Right atrium auricular region (tissue), 2 donors: ENCODE measurements at regions not wholly inside any gene's neighbourhood (a gene's known extent, or its start where the extent isn't known, plus 50 kb on each side); places are given as distances from the start of the nearest gene placed in this dataset.

ENCODE experiments used
- DNase-seq: peaks from one replicate; pipeline ENCODE4 v3.0.0-alpha.2; 2019; ENCODE audit warnings: low spot score
- H3K27ac ChIP-seq, 2 donors: fragments of 200-600 bp; sonication (generic); 1 replicate in 1 of 2; 2 replicates in 1 of 2; pipeline ENCODE4 v1.5.1; 2016 to 2019
- H3K27me3 ChIP-seq, 2 donors: fragments of 200-600 bp; sonication (generic); one replicate each; pipeline versions ENCODE4 v1.5.1 to v1.6.0; 2017 to 2019
- H3K36me3 ChIP-seq: fragments of 200-600 bp; sonication (generic); one replicate; pipeline ENCODE4 v1.5.1; 2016
- H3K4me1 ChIP-seq, 2 donors: fragments of 200-600 bp; sonication (generic); one replicate each; pipeline versions ENCODE4 v1.5.1 to v1.6.0; 2017 to 2019
- H3K4me3 ChIP-seq, 2 donors: fragments of 200-600 bp; sonication (generic); 1 replicate in 1 of 2; 2 replicates in 1 of 2; pipeline ENCODE4 v1.5.1; 2017 to 2019; ENCODE audit warnings: mild to moderate bottlenecking in 1 of 2, moderate library complexity in 1 of 2
- H3K9me3 ChIP-seq, 2 donors: fragments of 200-600 bp; sonication (generic); one replicate each; pipeline ENCODE4 v1.5.1; 2019
- TF ChIP-seq, protein P1 (sequence below), 2 donors: fragments of 200-600 bp; sonication (generic); IDR thresholded peaks; one replicate each; pipeline ENCODE4 v1.5.1; 2019; ENCODE audit warnings: antibody characterized with exemption in 2 of 2

DNA sequence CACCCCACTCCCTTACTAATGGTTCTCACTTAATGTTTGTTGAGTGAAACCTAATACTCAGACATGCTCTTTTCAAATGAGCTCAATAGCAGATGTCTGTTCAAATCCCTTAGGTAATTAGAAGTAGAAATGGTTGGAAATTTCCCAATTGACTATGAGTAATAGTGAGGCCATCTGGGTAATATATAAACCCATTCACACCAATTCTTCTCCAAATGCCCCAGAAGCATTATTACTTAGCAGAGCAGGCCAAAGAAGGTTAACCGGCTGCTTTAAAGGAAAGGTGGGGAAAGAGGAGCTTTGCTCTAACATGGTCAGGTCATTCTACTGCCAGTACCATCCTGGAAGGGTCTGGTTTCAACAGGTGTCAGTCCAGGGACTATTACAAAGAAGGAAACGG lies 119.5 kb upstream of the MTAP start:
- TF ChIP-seq, protein P1, sequence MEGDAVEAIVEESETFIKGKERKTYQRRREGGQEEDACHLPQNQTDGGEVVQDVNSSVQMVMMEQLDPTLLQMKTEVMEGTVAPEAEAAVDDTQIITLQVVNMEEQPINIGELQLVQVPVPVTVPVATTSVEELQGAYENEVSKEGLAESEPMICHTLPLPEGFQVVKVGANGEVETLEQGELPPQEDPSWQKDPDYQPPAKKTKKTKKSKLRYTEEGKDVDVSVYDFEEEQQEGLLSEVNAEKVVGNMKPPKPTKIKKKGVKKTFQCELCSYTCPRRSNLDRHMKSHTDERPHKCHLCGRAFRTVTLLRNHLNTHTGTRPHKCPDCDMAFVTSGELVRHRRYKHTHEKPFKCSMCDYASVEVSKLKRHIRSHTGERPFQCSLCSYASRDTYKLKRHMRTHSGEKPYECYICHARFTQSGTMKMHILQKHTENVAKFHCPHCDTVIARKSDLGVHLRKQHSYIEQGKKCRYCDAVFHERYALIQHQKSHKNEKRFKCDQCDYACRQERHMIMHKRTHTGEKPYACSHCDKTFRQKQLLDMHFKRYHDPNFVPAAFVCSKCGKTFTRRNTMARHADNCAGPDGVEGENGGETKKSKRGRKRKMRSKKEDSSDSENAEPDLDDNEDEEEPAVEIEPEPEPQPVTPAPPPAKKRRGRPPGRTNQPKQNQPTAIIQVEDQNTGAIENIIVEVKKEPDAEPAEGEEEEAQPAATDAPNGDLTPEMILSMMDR (IDR thresholded peaks at IDR 0.05) = no peak
- Histone ChIP-seq H3K4me3 (no peak overlapping the region), H3K9me3 (no peaks in the 10 kb centered on the region), H3K4me1 (no peaks in the 10 kb centered on the region), H3K36me3 (no peaks in the 10 kb centered on the region), H3K27ac (no peak overlapping the region), H3K27me3 (no peaks in the 10 kb centered on the region)
- DNase-seq = no peak

DNA sequence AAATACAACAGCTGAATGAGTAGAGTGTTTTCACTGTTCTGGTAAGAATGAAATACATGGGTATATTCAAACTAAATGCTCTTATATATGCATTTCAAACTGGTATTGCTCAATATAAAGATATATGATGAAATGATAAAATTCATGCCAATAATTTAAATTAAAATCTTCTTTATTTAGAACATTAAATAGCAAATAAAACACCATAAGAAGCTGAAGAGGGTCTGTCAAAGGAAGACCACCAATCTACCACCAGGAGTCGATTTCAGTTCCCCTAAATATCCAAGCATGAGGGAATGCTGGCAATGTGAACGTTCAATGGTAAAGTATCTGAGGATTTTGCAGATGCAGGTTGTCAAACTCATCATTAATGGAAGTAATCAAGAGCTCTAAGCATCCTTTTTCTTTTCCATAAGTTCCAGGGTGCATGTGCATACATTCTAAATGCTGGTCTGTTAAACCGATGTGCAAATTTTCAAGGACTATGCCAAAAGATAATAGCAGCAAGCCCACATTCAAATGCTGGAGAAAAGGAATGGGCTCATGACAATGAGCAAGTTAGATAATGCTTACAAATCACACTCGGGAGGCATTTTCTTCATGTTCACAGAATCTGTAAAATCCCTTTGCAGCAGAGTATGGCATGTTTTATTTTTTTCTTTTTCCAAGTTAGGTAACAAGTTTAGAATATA lies 118.8 kb upstream of the MTAP start:
- H3K36me3 ChIP-seq = no peaks in the 10 kb centered on the region
- DNase-seq = no peak
- H3K27ac ChIP-seq = no peak overlapping the region
- no peak overlapping the region for H3K4me3 ChIP-seq
- H3K9me3 ChIP-seq = no peaks in the 10 kb centered on the region
- no peaks in the 10 kb centered on the region for H3K27me3 ChIP-seq
- TF ChIP-seq, protein P1 (IDR thresholded peaks at IDR 0.05) = no peak
- H3K4me1 ChIP-seq = no peaks in the 10 kb centered on the region

DNA sequence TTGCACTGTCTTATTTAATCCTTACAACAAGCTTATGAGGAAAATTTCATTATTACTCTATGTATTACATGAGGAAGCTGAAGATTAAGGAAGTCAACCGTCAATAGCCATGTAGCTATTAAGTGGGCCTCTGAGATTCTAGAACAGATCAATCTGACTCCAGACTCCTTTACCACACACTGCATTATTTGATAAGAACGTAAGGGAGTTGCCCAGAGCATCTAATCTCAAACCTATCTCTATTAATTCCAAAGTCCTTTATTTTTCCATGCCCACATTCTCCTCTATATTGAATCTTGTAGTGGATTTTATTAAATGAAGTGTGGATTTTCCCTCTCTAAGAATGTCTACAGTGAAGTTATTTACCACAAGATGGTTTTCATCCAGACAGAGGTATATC lies 118.2 kb upstream of the MTAP start:
- Histone ChIP-seq H3K4me1 (no peaks in the 10 kb centered on the region), H3K4me3 (no peak overlapping the region), H3K36me3 (no peaks in the 10 kb centered on the region), H3K27ac (no peak overlapping the region), H3K27me3 (no peaks in the 10 kb centered on the region), H3K9me3 (no peaks in the 10 kb centered on the region)
- DNase-seq = no peak
- TF ChIP-seq, protein P1 (IDR thresholded peaks at IDR 0.05) = no peak

DNA sequence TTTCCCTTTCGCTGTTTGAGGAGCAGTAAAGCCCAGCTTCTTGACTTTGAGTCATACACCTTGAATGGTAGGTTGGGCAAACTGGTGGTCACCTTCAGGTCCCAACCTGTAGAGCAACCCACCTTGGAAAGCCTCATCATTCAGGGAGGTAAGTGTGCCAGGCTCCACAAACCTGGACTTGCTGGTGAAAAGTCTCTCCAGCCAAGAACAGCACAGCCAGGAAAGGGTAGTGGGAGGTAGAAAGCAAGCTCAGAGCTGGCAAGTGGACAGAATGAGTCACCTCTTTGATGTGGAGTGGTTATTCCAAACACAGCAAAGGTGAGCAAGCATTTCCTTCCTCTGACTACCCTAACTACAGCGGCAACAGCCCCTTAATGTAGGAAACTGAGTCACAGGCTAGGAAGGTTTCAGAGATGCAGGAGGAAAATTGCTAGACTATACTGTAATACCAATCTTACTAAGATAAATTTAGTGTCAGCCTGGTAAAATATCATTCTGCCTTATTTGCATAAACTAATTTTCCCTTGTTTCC lies 117.5 kb upstream of the MTAP start:
- H3K27me3 ChIP-seq = no peaks in the 10 kb centered on the region
- H3K27ac ChIP-seq = no peak overlapping the region
- no peaks in the 10 kb centered on the region for H3K9me3 ChIP-seq
- H3K36me3 ChIP-seq = no peaks in the 10 kb centered on the region
- H3K4me1 ChIP-seq = no peaks in the 10 kb centered on the region
- DNase-seq = no peak
- TF ChIP-seq, protein P1 (IDR thresholded peaks at IDR 0.05) = no peak
- H3K4me3 ChIP-seq = no peak overlapping the region

DNA sequence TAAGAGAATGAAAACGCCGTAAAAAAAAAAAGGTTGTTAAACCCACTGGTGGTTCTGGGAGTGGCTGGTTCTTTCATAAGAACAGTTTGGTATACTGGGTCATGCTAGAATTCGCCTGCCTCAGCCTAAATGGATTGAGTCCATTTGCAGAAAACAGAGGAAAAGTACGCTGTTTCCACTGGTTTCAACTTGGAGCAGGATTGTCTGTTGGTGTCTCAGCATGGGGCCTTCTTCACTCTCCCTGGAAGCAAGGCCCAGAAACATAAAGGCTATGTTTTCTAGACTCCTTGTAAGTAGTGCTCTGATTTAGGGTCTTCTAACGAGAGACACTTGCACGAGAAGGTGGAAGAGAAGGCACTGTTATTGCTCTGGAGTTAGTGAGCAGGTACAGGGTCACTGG lies 116.9 kb upstream of the MTAP start:
- H3K27ac ChIP-seq = no peak overlapping the region
- TF ChIP-seq, protein P1 (IDR thresholded peaks at IDR 0.05) = no peak
- H3K4me3 ChIP-seq = no peak overlapping the region
- H3K4me1 ChIP-seq = no peaks in the 10 kb centered on the region
- H3K36me3 ChIP-seq = no peaks in the 10 kb centered on the region
- H3K27me3 ChIP-seq = no peaks in the 10 kb centered on the region
- no peak for DNase-seq
- H3K9me3 ChIP-seq = no peaks in the 10 kb centered on the region

DNA sequence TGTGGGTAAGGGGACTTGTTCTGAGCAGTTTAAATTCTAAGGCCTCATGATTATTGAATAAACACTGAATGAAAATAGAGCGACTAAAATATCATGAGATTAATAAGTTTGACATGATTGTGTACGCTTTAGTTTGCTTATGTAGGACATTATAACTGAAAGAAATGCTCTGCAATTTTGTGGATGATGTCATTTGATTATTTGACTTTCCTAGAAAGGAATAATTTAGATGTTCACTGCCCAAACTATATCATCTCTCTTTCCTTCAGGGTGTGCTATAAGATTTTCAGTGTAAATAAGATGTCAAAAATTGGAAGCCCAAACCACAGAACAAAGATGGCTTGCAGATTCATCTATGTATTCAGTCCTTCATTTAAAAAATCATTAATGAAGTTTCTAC lies 115.7 kb upstream of the MTAP start:
- H3K4me1 ChIP-seq = no peaks in the 10 kb centered on the region
- no peak overlapping the region for H3K27ac ChIP-seq
- DNase-seq = no peak
- TF ChIP-seq, protein P1 (IDR thresholded peaks at IDR 0.05) = no peak
- H3K9me3 ChIP-seq = no peaks in the 10 kb centered on the region
- no peaks in the 10 kb centered on the region for H3K36me3 ChIP-seq
- no peaks in the 10 kb centered on the region for H3K27me3 ChIP-seq
- H3K4me3 ChIP-seq = no peak overlapping the region
